NCI-H345 treated with DMSO at 0.1 percent for 48 hours (cell line): ENCODE measurements at regions not wholly inside any gene's neighbourhood (a gene's known extent, or its start where the extent isn't known, plus 50 kb on each side); places are given as distances from the start of the nearest gene placed in this dataset.

Experiments used
- DNase-seq: peaks from one replicate; lab custom pipeline; 2025; ENCODE audit not compliant: unreplicated experiment; lab: John Stamatoyannopoulos, UW

- no peak for DNase-seq
These were observed 286.2 kb upstream of the STT3B start for GRCh38 chr3:31246293-31247062.

- DNase-seq: no peak
These were observed 285.7 kb upstream of the STT3B start for GRCh38 chr3:31247063-31247447.

DNA sequence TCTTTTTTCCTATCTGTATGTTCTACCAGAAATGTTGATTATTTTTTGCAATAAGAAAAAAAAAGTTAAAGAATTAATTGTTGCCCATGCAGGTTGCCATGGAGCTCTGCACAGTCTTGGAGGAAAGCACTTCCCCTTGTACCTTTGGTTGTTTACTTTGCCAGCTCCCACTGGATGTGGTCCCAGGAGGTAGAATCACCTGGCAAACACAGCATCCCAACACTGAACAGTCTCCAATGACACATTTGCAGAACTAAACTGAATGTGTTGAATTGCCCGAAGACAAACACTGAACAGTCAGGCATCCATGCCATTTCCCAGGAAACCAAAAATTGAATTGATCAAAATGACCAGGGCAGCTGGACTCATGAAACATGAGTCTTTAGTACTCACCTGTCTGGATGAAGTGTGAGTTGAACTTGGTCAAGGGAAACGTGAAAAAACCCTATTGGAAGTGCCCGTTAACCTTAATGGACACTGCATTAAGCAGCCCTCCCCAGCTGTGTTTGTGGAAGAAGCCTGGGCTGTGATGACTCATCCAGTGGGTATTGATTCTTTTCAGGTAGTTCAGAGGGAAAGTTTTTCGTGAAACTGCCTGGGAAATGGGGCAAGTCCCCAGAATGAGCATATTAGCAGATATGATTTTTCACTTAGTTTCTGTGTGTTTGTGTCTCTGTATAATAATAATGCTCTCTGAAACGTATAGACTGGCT, 284.7 kb upstream of the STT3B start:
- peak; percentile 23 for DNase-seq

GRCh38 chr3:31248563-31248992, 284.1 kb upstream of the STT3B start:
- DNase-seq: no peak

DNA sequence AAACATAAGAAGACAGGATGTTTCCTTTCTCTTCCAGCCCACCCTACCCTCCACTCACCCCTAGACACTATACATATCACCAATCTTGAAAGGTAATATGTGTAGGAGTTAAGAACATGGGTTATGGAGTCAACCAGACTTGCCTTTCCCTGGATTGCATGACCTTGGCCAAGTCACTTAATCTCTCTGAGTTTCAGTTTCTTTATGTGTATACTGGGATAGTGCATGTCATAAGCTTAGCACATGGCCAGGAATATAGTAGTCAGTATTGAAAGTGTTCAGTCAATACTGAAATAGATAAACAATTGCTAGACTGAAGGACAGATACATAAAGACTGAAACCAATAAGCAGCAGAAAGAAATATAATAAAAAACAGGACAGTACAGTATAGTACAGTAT, 283.2 kb upstream of the STT3B start:
- no peak for DNase-seq

- DNase-seq: no peak
These were observed 282.5 kb upstream of the STT3B start for GRCh38 chr3:31250116-31250777.

- no peak for DNase-seq
These were observed 281.6 kb upstream of the STT3B start for GRCh38 chr3:31251083-31251482.

DNA sequence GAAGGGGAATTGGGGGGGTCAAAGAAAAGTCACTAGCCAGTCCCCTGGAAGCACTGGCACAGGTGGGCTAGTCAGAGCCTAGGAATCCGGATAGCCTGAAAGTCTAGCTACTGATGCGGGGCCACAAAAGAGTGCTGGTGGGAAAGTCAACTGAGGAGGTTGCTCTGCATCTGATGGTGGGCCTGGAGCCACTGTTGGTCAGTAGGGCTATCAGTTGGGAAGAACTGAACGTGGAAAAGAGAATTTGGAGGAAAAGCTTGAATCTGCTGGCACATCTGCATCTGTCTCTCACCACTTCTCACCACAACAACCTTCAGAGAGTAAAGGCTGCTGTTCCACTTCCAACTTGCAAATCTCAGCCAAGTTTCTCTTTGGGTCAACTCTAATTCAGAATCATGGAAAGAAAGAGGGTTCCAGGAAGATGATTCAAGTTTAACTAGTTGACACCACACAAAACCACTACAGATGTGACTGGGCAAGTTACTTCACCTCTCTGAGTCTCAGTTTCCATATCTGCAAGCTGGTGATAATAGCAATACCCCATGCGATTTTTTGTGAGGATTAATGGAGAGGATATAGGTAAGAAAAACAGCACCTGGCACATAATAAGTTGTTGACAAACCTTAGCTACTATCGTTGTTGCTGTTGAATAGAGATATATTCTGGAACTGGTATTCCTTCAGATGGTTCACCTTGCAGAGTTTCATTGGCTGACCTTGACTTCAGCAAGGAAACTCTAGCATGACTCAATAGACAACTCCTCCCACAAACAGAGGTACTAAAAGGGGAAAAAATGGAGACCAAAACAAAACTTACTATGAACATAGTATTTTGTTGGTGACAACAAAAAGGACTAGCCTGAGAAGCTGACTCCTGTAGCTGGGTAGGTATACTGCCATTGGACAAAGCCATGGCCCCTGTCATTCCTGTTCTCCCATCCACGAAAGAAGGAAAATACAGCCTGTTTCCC, 280.2 kb upstream of the STT3B start:
- no peak for DNase-seq

GRCh38 chr3:31253782-31254181, 278.9 kb upstream of the STT3B start:
- no peak for DNase-seq

DNA sequence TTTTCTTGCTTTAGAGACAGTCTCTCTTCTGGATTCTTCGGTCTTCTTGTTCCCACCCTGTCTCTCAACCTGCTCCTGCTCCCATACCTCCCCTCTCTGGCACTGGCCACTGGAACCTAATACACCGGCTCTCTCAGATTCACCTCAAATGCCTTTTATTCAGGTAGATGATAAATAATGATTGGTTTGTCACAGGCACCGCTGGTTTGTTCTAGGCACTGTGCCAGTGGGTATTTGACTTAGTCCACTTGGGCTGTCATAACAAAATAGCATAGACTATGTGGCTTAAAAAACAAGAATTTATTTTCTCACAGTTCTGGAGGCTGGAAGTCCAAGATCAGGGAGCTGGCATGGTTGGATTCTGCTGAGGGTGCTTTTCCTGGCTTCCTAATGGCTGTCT, 278.2 kb upstream of the STT3B start:
- no peak for DNase-seq

DNA sequence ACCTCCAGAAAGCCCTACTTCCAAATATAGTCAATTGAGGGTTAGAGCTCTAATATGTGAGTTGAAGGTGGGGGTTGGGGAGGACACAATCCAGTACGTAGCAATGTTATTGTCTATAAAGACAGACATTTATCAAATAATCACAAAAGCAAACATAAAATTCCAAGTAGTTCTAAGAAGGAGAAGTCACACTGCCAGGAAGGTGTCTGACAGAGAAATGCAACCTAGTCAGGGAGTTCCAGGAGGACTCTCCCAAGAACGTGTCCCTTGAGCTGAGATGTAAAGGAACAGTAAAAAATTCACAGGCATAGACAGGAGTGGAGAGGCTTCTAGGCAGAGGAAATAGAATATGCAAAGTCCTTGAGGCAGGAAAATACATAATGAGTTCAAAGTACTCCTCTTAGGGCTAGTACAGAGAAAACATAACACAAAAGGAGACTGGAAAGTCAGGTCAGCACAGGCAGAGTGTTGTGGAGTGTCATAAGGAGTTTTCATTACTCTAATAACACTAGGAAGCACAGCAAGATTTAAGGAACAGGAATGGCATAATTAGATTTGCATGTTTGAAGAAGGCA, 277.6 kb upstream of the STT3B start:
- DNase-seq: no peak

GRCh38 chr3:31262201-31262600, 270.5 kb upstream of the STT3B start:
- DNase-seq: no peak

DNA sequence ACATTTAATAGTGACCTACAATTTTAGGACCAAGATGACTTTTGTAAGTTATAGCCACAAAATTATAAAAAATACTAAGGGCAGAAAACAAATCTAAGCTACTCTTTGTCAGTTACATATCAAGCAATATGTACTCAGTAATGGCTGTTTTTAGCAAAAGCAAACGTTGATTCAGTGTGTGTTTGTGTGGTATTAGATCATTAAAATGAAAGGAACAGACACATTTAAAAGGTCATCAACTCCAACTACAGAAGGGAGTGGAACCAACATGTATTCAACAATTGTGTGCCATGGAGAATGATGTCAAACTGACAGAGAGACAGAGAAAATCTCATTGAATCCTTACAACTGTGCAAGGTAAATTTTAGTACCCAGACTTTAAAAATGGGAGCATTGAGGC, 268.8 kb upstream of the STT3B start:
- DNase-seq: no peak

DNA sequence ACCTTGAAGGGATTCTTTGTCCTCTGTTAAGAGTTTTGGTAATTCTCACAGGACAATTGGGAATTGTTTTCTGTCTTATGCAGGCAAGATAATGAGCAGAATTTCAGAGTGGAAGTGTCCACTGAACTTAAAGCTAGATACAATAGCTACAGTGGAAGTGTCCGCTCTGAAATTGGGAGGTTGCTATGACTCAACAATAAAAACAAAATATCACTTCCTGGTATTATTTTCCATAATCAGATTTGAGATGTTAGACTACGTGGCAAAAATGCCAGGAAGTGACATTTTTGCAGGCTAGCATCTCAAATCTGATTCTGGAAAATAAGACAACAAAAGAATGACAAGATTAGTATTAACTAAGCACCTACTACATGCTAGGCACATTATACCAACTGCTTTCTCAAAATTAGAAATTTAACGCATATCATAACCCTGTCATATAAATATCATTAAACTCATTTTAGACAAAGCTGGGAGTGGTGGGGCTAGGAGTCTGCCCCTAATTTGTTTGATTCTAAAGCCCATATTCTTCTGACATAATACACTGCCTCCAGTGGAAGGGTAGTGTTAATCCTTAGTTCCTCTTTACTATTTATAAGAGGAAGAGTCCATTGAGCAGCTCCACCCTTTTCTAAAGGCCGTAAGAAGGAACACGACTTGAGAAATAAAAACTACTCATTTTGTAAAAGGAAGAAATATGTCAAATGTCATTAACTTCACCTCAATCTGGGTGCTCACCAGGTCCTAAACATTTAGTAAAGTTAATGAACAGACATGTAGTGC, 266.9 kb upstream of the STT3B start:
- DNase-seq: no peak

GRCh38 chr3:31268868-31269267, 263.9 kb upstream of the STT3B start:
- DNase-seq: no peak

DNA sequence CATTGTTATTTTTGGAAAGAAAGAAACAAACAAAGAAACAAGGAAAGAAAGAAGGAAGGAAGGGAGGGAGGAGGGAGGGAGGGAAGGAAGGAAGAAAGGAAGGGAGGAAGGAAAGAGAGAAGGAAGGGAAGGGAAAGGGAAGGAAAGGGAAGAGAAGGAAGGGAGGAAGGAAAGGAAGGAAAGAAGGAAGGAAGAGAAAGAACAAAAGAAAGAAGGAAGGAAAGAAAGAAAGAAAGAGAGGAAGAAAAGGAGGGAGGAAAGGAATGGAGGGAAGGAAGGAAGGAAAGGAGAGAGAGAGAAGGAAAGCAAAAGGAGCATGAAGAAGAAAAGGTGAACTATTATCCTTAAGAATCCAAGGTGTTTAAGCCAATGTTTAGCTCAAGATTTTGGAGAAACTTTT, 262.7 kb upstream of the STT3B start:
- DNase-seq: no peak

GRCh38 chr3:31274326-31275024, 258.2 kb upstream of the STT3B start:
- no peak for DNase-seq

DNA sequence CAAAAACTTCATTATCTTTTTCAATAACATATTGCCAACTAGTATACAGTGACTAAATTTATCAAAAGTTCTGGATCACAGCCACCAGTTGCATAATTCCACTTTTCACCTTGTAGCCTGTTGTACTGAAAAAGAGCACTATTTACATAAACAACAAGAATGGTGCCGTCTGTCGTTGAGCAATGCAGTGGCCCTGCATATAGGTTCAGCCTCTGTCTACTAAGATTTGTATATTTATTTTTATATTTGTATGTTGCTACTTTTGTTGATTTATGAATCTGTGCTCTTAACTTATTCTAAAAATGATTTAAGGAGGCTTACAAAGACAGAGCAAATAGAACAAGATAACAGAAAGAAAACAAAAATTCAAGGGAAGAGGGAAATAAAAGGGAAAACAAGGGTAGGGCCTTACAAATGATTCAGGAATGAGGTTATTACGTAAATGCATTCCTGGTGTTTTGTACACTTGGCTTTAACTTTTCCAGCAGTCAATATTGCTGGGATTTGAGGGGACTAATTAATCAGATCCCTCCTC, 257.6 kb upstream of the STT3B start:
- DNase-seq: no peak

DNA sequence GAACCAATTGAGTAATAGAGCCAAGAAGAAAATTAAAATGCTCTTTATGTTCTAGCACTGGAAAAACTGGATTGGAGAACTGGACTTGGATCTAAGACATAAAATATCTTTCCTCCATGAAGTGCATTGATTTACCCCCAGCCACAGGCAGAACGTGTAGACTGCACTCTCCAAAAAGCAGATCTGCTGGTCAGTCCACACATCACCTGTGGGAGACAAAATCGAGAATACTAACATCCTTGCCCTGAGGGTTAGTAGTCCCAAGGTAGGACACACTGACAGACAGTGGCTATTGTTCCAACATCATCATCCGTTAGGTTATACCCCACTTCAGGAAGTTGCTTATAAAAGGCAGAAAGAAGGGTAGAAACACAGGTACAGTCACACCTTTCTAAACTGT, 257.1 kb upstream of the STT3B start:
- DNase-seq: no peak
